IMR-90 (cell line): ENCODE measurements at regions not wholly inside any gene's neighbourhood (a gene's known extent, or its start where the extent isn't known, plus 50 kb on each side); places are given as distances from the start of the nearest gene placed in this dataset.

ENCODE experiments used
- ATAC-seq: fragments of 200-7000 bp; cut with Tn5 transposase; 2 replicates; pipeline ENCODE4 v1.9.1; 2020; ENCODE audit warnings: low read depth, mild to moderate bottlenecking, moderate library complexity
- BruUV-seq: library from RNA; stranded (reverse); fragments of 400-500 nt; replicated peaks from 2 replicates; lab custom pipeline; 2021; lab: Mats Ljungman, UMichigan
- CTCF ChIA-PET: fragments of 300-600 bp; formaldehyde crosslinking; extraction: SDS; loops from one replicate; lab custom pipeline; 2021; ENCODE audit warnings: antibody characterized with exemption; lab: Yijun Ruan, JAX
- POLR2A ChIA-PET: fragments of 300-600 bp; sonication (Branson Sonifier 250); formaldehyde crosslinking; loops from one replicate; lab custom pipeline; 2022; ENCODE audit warnings: antibody characterized with exemption; ENCODE audit not compliant: unreplicated experiment; lab: Charles Lee
- DNase-seq: peaks from one replicate; pipeline ENCODE4 v3.0.0; 2013
- H2AFZ ChIP-seq: replicated peaks from 2 replicates; pipeline ENCODE3; 2013; ENCODE audit warnings: low read length, mild to moderate bottlenecking; ENCODE audit not compliant: poor library complexity
- H2AK5ac ChIP-seq: 2 replicates; pipeline ENCODE4 v1.6.1; 2013; ENCODE audit warnings: low read depth, low read length, inconsistent platforms
- H2AK9ac ChIP-seq: replicated peaks from 2 replicates; pipeline ENCODE3; 2013; ENCODE audit warnings: mild to moderate bottlenecking, low read depth, low read length, moderate library complexity; ENCODE audit not compliant: poor library complexity
- H2BK120ac ChIP-seq: 2 replicates; pipeline ENCODE4 v1.6.1; 2013; ENCODE audit warnings: low read depth, low read length, inconsistent platforms
- H2BK15ac ChIP-seq: 3 replicates; pipeline ENCODE4 v1.6.1; 2013; ENCODE audit warnings: low read depth, low read length, inconsistent platforms
- H2BK20ac ChIP-seq: 2 replicates; pipeline ENCODE4 v1.6.1; 2013; ENCODE audit warnings: low read depth, mild to moderate bottlenecking, inconsistent platforms, low read length, moderate library complexity
- H2BK5ac ChIP-seq: 2 replicates; pipeline ENCODE4 v1.6.1; 2013; ENCODE audit warnings: mild to moderate bottlenecking, low read depth, low read length, inconsistent platforms; ENCODE audit not compliant: poor library complexity, severe bottlenecking
- H3K14ac ChIP-seq: replicated peaks from 2 replicates; pipeline ENCODE4 v1.6.1; 2013; ENCODE audit warnings: low read depth, low read length, inconsistent platforms
- H3K18ac ChIP-seq: 2 replicates; pipeline ENCODE4 v1.6.1; 2013; ENCODE audit warnings: low read depth, low read length, control low read depth
- H3K23ac ChIP-seq: 2 replicates; pipeline ENCODE4 v1.6.1; 2013; ENCODE audit warnings: low read depth, low read length, inconsistent platforms
- H3K27ac ChIP-seq: 2 replicates; pipeline ENCODE4 v1.5.1; 2013; ENCODE audit warnings: mild to moderate bottlenecking, control low read depth, low read length; ENCODE audit not compliant: insufficient read depth
- H3K27me3 ChIP-seq: 2 replicates; pipeline ENCODE4 v1.6.1; 2013; ENCODE audit warnings: low read length; ENCODE audit not compliant: control insufficient read depth, insufficient read depth
- H3K36me3 ChIP-seq: 2 replicates; pipeline ENCODE4 v1.6.1; 2013; ENCODE audit warnings: low read length, mixed read lengths; ENCODE audit not compliant: control insufficient read depth, insufficient read depth
- H3K4ac ChIP-seq: 2 replicates; pipeline ENCODE4 v1.6.1; 2013; ENCODE audit warnings: low read depth, low read length, inconsistent platforms
- H3K4me1 ChIP-seq: 2 replicates; pipeline ENCODE4 v1.6.1; 2013; ENCODE audit warnings: low read length, mixed read lengths; ENCODE audit not compliant: control insufficient read depth, insufficient read depth
- H3K4me2 ChIP-seq: 2 replicates; pipeline ENCODE4 v1.6.1; 2013; ENCODE audit warnings: low read depth, mild to moderate bottlenecking, control low read depth, low read length, moderate library complexity
- H3K4me3 ChIP-seq: 2 replicates; pipeline ENCODE4 v1.5.1; 2013; ENCODE audit warnings: low read depth, mild to moderate bottlenecking, control low read depth, low read length, moderate library complexity; ENCODE audit not compliant: insufficient read depth
- H3K56ac ChIP-seq: 2 replicates; pipeline ENCODE4 v1.6.1; 2013; ENCODE audit warnings: low read length, inconsistent platforms; ENCODE audit not compliant: insufficient read depth; ENCODE audit errors: extremely low read depth
- H3K79me1 ChIP-seq, 2 experiments: 2 replicates each; pipeline ENCODE4 v1.6.1; 2013; ENCODE audit warnings: low read length in 2 of 2, inconsistent platforms in 1 of 2, low read depth in 1 of 2
- H3K9ac ChIP-seq: 2 replicates; pipeline ENCODE4 v1.6.1; 2013; ENCODE audit warnings: low read depth, low read length, control low read depth
- H3K9me1 ChIP-seq: 2 replicates; pipeline ENCODE4 v1.6.1; 2013; ENCODE audit warnings: low read length, inconsistent platforms; ENCODE audit not compliant: insufficient read depth
- H3K9me3 ChIP-seq: 2 replicates; pipeline ENCODE4 v1.6.1; 2013; ENCODE audit warnings: low read length; ENCODE audit not compliant: control insufficient read depth, insufficient read depth
- H4K20me1 ChIP-seq: 2 replicates; pipeline ENCODE4 v1.6.1; 2013; ENCODE audit warnings: low read length, inconsistent platforms; ENCODE audit not compliant: insufficient read depth
- H4K5ac ChIP-seq: 2 replicates; pipeline ENCODE4 v1.6.1; 2013; ENCODE audit warnings: mild to moderate bottlenecking, low read depth, low read length, control low read depth
- H4K8ac ChIP-seq, 2 experiments: 2 replicates each; pipeline ENCODE4 v1.6.1; 2013; ENCODE audit warnings: low read depth in 2 of 2, low read length in 2 of 2, control low read depth in 1 of 2, inconsistent platforms in 1 of 2
- H4K91ac ChIP-seq: 2 replicates; pipeline ENCODE4 v1.6.1; 2013; ENCODE audit warnings: low read depth, low read length, inconsistent platforms; ENCODE audit not compliant: insufficient read depth
- BHLHE40 ChIP-seq: fragments of 150-350 bp; IDR thresholded peaks from 2 replicates; pipeline ENCODE4 v1.6.1; 2016; ENCODE audit warnings: mild to moderate bottlenecking, low read depth, low read length
- CEBPB ChIP-seq: IDR thresholded peaks from 2 replicates; pipeline ENCODE4 v1.6.1; 2012; ENCODE audit warnings: low read depth, low read length, improper control_type of control experiment
- CHD1 ChIP-seq: IDR thresholded peaks from 2 replicates; pipeline ENCODE4 v1.6.1; 2012; ENCODE audit warnings: low read depth, low read length, improper control_type of control experiment
- CTCF ChIP-seq: conservative IDR thresholded peaks from 2 replicates; pipeline ENCODE4 v1.5.1; 2012; ENCODE audit warnings: mild to moderate bottlenecking, low read depth, low read length, improper control_type of control experiment
- ELK1 ChIP-seq: fragments of 150-350 bp; IDR thresholded peaks from 2 replicates; pipeline ENCODE4 v1.6.1; 2016; ENCODE audit warnings: low read depth, mild to moderate bottlenecking, low read length, moderate library complexity, borderline replicate concordance
- FOS ChIP-seq: fragments of 150-350 bp; IDR thresholded peaks from 2 replicates; pipeline ENCODE4 v1.6.1; 2016; ENCODE audit warnings: low read depth, low read length
- MAFK ChIP-seq: IDR thresholded peaks from 2 replicates; pipeline ENCODE4 v1.6.1; 2012; ENCODE audit warnings: low read depth, low read length, improper control_type of control experiment
- MAZ ChIP-seq: IDR thresholded peaks from 2 replicates; pipeline ENCODE4 v1.6.1; 2012; ENCODE audit warnings: low read depth, mild to moderate bottlenecking, low read length, improper control_type of control experiment, moderate library complexity, borderline replicate concordance
- MXI1 ChIP-seq: IDR thresholded peaks from 2 replicates; pipeline ENCODE4 v1.6.1; 2012; ENCODE audit warnings: low read depth, mild to moderate bottlenecking, low read length, moderate library complexity, borderline replicate concordance
- NFE2L2 ChIP-seq: fragments of 150-350 bp; IDR thresholded peaks from 2 replicates; pipeline ENCODE4 v1.6.1; 2016; ENCODE audit warnings: low read depth, mild to moderate bottlenecking, low read length
- POLR2A ChIP-seq: IDR thresholded peaks from 2 replicates; pipeline ENCODE4 v1.6.1; 2012; ENCODE audit warnings: mild to moderate bottlenecking, low read depth, low read length
- RAD21 ChIP-seq: IDR thresholded peaks from 2 replicates; pipeline ENCODE4 v1.6.1; 2012; ENCODE audit warnings: low read length, improper control_type of control experiment
- RCOR1 ChIP-seq: IDR thresholded peaks from 2 replicates; pipeline ENCODE4 v1.6.1; 2012; ENCODE audit warnings: mild to moderate bottlenecking, low read length, improper control_type of control experiment; ENCODE audit not compliant: insufficient replicate concordance
- RFX5 ChIP-seq: IDR thresholded peaks from 2 replicates; pipeline ENCODE4 v1.8.0; 2012; ENCODE audit warnings: low read depth, mild to moderate bottlenecking, low read length, moderate library complexity
- SMC3 ChIP-seq: fragments of 150-350 bp; IDR thresholded peaks from 2 replicates; pipeline ENCODE4 v1.6.1; 2016; ENCODE audit warnings: low read depth, mild to moderate bottlenecking, antibody characterized with exemption, low read length, moderate library complexity
- USF2 ChIP-seq: fragments of 150-350 bp; IDR thresholded peaks from 2 replicates; pipeline ENCODE4 v1.6.1; 2017; ENCODE audit warnings: mild to moderate bottlenecking, antibody characterized with exemption, low read length, low read depth
- WGBS, 2 experiments: methylation state at CpG; one replicate each; pipeline versions ENCODE4 v1.1.5 to v1.1.7; 2013; ENCODE audit warnings: missing lambda C conversion rate in 2 of 2; ENCODE audit not compliant: insufficient read length in 1 of 2; ENCODE audit errors: extremely low coverage in 2 of 2; 5-methylcytosine and 5-hydroxymethylcytosine counted together
- dilution Hi-C: fragments of 300-500 bp; cut with HindIII; formaldehyde crosslinking; loops from one replicate; pipeline ENCODE4 v1.14.3; 2018; ENCODE audit warnings: low sequenced_read_pairs; ENCODE audit not compliant: unreplicated experiment
- in situ Hi-C: fragments of 300-500 bp; cut with MboI; formaldehyde crosslinking; loops from 3 replicates; pipeline ENCODE4 v1.14.3; 2019; ENCODE audit warnings: low sequenced_read_pairs, inconsistent platforms, mixed read lengths
- intact Hi-C: fragments of 100-400 bp; cut with micrococcal nuclease; formaldehyde crosslinking; loops from 2 replicates; pipeline ENCODE4 v1.10.0; 2022

- Histone ChIP-seq H3K36me3 (no peaks in the 10 kb centered on the region), H4K20me1 (no peaks in the 10 kb centered on the region), H4K8ac (no peak overlapping the region), H4K91ac (no peak overlapping the region), H3K9me3 (peaks cover 3% of the 10 kb centered on the region; the same call in 1 of the 2 replicates), H3K4me3 (no peak overlapping the region), H3K23ac (no peak overlapping the region), H2AFZ (no peak overlapping the region), H3K79me1 (no peaks in the 10 kb centered on the region), H2BK20ac (no peak overlapping the region), H2BK5ac (no peak overlapping the region), H4K5ac (no peak overlapping the region), H3K4ac (no peak overlapping the region), H3K18ac (no peak overlapping the region), H3K9me1 (no peaks in the 10 kb centered on the region), H2AK5ac (no peak overlapping the region), H3K56ac (no peak overlapping the region), H2BK120ac (no peak overlapping the region), H2AK9ac (no peak overlapping the region), H3K14ac (no peak overlapping the region), H3K9ac (no peak overlapping the region), H3K27me3 (peaks cover 2% of the 10 kb centered on the region; the same call in 1 of the 2 replicates), H2BK15ac (no peak overlapping the region), H3K27ac (no peak overlapping the region), H3K4me1 (peaks cover 2% of the 10 kb centered on the region; the same call in 1 of the 2 replicates), H3K4me2 (no peak overlapping the region)
- ChIA-PET POLR2A (no interaction called here), CTCF (interaction anchor here (0.7 kb wide), 1 partner anchor 673 kb away, joined by 4 read pairs; no protein-coding TSS in a partner anchor)
- TF ChIP-seq BHLHE40 (no peak), USF2 (no peak), MAZ (no peak), MXI1 (no peak), POLR2A (no peak), ELK1 (no peak), FOS (no peak), CHD1 (no peak), CTCF (no peak), SMC3 (no peak), RAD21 (no peak), CEBPB (no peak), MAFK (no peak), RFX5 (no peak), RCOR1 (no peak), NFE2L2 (no peak)
- DNase-seq (no peak), ATAC-seq (no peak)
- no CpG with 5 or more reads among the region's 2 CpGs for WGBS, 2 experiments
- no TSS peak for BruUV-seq
- intact Hi-C loops, result no loop called here
- in situ Hi-C loops, result loop anchor here (5.0 kb wide), 1 partner anchor 249 kb away; no protein-coding TSS in a partner anchor
- dilution Hi-C loops, result no loop called here
Measured at GRCh38 chr14:34086223-34086757, 135.4 kb upstream of the EGLN3 start.
